NOMO-1 (cell line): ENCODE measurements at regions not wholly inside any gene's neighbourhood (a gene's known extent, or its start where the extent isn't known, plus 50 kb on each side); places are given as distances from the start of the nearest gene placed in this dataset.

Experiments used
- DNase-seq, 2 experiments: peaks; one replicate each; lab custom pipeline; 2025; ENCODE audit not compliant: unreplicated experiment in 2 of 2; lab: John Stamatoyannopoulos, UW

DNA sequence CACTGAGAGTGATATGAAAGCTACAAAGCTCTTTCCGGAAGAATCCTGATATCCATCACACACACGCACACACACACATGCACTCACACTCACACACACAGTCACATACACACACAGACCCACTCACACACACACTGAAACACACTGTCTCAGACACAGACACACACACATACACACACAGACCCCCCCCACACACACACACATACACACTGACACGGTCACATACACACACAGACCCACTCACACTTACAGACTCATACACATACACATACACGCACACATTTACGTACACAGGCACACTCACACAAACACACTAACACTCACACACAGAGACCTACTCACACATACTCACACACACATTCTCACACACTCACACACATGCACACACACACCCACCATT is 58.6 kb downstream of the LIG4 start:
- no peak for DNase-seq

DNA sequence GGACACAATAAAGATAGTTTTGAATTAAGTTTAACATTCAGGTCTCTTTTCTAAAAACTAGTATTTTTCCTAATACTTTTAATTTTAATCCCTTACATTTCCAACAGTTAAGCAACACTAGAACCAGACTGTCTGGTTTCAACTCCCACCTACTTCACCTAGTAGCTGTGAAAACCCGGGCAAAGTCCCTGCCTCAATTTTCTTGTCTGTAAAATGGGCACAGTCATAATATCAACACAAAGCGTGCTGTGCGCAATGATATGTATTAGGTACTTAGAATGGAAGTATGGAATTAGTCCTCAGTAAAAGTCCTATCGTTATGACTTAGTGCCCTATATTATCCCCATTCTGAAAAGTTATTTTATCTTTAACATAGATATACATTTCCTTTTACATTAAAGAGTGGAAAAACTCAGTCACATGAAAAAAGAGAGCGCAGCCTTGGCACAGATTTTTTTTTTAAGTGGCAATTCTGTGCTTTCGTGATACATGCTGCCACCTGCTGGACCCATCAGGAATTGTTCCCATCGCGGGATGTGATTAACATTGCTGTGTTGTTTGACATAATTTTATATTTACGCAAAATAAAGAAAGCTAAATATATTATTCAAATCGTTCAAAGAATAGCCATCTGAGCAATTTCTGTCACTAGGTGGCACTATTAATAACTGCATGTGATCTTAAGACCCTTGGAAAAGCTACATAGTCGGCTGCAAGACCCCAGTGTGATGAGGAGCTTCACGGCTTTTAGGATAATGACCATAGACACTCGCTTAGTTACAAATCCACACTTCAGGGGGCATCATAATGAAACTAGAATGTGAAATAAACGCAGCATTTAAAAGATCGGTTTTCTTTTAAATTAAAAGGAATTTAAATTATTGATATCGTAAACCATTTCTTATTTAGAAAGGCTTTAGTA is 59.9 kb downstream of the LIG4 start:
- DNase-seq, result no peak

DNA sequence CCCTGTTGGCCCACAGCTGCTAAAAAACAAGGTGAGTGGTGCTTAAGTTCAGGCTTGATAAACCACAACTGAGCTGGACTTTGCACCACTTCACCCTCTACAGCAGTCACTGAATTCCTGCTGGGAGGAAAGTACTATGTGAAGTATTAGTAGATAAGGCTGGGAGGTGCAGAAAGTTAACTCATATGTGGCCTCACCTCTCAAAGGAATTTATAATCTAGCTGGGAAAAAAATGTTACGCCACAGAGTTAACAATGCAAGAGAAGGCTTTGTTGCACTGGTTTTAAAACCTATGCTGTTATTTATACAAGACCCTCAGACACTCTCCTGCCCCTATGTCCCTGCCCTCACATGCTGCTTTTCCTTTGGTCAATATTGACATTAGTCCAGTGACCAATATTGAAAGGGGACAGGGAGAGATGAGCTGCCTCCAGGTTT is 60.9 kb downstream of the LIG4 start:
- no peak for DNase-seq

DNA sequence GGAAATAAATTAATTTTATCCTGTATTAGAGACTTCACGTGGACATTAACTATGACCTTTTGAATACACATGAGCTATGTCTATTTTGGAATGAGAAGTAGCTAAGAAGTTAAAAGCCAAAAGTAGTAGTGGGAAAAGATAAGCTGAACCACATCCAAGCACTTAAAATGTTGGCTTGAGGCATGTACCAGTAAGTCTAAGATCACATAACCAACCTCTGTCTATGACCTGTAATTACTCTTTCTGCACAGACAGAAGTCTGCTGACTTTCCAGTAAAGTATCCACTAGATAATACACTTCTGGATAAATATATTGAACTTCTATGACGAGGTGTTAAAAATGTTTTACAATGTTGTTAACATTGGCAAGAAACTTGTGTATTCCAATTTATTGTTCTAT is 68.7 kb downstream of the LIG4 start:
- DNase-seq, result no peak

DNA sequence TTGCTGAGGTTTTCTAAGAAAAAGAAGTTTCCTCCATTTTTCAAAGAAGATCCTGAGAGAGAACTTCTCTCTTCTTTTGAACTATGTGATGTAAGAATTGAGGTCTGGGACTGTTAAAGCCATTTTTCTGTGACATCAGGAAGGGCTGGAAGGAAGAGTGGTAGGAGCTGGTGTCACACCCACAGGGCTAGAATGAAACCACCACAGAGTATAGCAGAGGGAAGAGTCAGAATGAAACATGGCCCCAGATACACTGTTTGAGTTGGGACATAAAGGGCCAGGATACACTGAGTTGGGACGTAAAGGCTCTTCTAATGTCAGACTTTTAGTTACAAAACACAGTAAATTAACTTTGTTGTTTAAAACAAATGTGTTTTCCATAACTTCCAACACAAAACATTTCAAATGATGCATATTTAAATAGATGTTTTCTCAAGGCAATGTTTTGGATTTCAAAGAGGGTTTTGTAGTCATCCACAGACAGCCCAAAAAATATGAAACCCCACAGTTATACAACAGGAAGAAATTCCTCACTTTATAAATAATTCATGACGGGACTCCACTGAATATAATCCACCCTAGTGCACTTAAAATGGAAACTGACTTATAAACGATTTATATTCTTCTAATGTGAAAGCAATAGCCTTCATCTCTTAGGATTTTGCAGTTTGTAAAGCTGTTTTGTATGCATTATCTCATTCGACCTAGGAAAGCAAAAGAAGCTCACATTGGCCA is 72.5 kb downstream of the LIG4 start:
- no peak for DNase-seq

DNA sequence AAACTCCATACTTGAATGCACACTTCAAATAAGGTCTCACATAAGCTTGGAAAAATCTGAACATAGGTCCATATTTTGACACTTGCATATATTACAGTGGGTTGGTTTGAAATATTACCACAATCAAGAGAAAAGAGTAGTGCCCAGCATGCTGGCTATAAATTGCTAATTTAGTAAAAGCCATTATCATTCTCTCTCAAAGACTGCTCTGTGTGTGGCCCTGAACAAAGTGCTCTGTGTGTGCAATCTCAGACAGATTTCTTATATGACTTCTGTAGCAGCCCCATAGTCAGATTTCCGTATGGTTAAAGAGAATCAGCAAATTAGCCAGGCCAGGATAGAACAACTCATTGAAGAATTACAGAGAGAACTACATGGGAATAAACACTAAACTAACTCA is 78.2 kb downstream of the LIG4 start:
- DNase-seq, result no peak

DNA sequence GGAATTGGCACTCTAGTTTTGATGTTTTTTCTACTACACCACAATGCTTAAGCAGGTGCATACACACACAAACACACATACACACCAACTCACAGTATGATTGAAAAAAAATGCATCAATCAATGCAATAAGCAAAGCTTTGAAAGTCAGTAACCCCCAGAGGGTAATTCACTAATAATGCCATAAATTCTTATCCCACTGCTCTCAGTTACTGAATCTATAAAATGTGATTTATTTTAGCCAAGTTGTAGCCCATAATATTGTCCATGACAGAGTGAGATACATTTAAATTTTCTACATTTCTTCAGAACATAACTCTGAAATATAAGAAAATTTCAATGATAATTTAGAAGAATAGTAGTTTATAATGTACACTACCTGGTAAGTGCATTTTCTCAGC is 87.9 kb downstream of the LIG4 start:
- no peak for DNase-seq

DNA sequence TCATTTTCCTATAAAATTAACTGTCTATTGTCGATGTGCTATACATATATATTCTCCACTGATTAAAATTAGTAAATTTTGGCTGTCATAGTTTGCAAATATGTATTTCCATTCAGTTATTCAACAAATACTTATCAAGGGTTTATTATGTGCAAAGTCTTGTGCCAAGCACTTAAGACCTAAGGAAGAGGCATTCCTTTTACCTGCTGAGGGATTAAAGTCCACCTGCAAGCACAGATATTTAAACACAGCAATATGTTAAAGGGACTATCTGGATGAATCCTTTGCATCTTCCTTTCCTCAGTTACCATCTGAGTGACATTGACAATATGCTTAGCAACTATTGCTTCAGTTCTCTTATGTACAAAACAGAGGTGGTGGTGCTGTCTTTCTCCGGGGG is 89.3 kb downstream of the LIG4 start:
- DNase-seq, result no peak

DNA sequence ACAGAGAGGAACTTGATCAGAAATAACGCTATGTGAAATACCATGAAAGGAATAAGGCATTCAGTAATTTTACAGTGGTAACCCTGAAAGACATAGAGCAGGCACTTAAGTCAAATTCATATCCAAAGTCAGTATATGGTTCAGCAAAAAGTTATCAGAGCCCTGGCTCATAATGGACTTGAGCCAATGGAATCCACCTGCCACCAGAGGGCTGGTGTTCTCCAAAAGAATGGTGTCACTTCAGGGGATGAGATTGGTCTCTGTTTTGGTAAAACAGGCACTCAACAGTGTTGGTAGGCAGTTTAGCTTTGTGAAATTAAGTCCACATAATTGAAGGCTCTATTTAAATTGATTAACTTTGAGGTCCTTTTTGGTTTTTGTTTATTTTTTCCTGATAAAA is 93.9 kb downstream of the LIG4 start:
- DNase-seq, result no peak

DNA sequence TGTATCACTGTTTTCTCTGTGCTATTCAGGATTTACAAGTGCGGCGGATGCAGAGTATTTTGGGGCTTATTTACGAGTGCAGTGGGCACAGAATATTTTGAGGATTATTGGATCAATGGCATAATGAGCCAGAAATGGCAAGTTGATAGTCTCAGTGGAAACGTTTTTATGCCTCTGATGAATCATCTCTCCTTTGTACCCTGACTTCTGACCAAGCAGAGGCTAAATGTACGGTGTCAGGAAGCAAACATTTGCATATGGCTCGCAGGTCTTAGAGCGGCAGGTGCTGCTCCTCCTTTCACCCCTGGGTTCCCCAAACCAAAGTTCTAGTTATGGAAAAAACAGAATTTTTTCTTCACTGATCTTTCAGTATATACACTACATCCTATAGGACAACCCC is 94.5 kb downstream of the LIG4 start:
- DNase-seq, result no peak

DNA sequence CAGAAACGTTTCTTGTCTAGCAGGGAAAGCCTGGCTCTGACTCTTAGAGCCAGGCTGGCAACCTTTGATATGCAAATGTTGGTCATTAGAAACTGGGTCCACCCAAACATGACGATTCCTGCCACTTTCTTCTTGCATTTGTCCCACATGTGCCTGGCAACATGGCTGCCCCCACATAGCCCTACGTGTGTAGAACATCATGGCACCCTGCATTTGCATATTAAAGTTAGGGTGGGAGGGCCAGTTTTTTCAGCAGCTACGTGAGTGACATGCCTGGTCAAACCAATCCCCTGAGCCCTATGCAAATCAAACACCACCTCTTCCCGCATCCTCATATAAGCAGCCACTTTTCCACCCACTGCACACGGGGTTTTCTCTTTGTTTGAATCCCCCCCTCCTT is 95.0 kb downstream of the LIG4 start:
- no peak for DNase-seq

DNA sequence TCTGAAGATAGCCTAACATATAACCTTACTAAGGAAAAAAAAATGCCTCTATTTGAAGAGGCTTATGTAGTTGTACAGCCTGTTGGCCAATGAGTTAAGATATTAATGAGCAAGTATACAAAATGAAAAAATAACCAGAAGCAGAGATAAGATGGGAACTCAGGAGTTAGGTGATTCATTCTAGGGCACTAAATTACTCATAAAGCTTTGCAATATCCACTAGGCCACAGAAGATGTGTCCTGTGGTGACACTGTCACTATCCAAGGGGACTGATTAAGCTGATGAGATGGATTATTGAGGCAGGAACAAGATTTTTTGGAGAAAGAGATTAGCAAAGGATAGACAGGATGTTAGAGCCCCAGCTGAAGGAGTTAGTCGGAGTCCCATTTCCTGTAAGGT is 99.6 kb downstream of the LIG4 start:
- no peak for DNase-seq

DNA sequence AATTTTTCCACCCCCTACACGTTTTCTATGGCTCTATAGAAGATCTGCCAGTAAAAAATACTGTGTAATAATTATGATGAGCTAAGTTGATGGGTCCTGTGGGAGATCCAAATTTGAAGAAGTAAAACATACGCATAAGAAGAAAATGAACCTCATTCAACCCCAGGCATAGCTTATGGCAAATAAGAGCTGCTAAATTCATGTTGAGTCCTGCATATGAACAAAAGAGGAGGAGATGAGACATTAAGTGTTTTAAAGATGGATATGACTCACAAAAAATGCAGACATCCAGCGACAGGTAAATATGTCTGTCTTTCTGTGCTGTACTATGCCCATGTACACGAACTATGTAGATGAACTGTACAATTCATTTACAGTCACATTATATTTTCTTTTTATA is 101.9 kb downstream of the LIG4 start:
- no peak for DNase-seq

DNA sequence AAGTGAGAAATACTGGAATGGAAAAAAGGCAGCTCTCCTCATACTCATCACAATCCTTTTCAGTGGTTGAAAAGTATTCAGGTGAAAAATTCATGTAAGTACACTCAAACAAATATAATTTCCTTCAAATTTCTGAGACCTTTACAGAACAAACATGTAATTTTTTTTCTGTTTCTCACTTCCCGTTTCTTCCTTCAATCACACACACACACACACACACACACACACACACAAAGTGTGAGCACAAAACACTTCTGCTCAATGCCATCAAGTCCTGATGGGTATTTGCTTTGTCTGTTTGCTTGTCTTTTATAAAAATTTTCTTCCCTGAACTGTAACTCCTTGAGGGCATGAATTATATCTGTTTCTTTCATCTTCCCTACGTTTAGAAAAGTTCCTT is 110.6 kb downstream of the LIG4 start:
- no peak for DNase-seq

DNA sequence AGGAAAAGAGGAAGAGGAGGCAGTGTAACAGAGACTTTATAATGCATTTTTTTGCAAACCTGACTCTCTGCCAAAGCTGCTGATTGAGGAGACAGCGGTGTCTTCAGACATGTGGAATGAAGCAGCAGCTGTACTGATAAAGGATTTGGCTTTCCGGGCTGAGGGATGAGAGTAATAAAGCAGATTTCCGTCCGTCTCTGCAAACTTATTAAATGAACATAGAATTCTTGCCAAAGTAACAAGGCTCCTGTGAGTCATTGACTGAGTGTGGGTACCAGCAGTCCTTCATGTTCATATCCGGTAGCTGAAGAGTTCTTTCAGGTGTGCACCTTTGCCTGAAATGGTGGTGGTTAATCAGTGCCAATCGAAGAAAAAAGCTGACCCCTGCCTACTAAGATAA is 112.6 kb downstream of the LIG4 start:
- no peak for DNase-seq

DNA sequence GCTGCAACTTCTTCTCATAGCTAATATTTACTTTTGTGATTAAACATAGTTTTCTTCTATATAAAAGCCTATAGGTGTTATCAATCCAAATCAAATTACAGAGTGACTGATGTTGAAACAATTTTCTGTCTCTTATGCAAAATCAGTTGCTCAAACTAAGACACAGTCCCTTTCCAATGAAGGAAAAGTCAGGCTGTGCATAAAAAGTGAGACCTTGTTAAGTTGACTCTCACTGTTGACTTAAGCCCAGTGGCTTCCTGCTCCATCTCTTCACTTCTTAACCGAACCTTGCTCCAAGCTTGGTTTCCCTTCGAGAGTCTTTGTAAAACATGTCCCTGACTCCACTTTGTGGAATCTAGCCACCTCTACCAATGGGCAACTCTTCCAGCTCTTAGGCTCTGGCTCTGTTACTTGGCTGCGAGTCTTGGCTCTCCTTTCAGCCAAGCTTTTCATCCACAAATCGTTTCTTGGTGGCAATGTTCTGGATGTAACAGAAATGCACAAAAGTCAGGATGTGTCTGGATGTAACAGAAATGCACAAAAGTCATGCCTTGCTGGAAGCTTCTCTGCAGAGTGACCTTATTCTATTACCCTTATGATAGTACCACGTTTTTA is 118.9 kb downstream of the LIG4 start:
- DNase-seq, result no peak

DNA sequence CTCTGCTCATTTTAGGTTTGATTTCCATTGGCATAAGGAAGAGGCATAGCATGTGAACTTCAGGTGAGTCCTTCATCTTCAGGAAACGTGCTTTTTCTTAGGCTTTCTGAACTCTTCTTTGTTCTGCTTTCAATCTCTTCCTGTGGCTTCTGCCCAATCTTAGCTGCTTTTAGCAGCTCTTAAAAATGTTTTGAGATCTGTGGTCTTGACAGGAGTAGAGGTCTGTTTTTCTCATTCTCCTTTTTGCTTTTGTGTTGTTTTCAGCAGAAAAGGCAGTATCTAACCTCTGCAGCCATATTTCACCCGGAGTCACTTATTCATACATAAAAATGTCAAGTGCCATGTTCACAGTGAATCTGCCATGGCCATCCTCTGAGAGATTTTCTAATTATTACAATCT is 120.3 kb downstream of the LIG4 start:
- no peak for DNase-seq

DNA sequence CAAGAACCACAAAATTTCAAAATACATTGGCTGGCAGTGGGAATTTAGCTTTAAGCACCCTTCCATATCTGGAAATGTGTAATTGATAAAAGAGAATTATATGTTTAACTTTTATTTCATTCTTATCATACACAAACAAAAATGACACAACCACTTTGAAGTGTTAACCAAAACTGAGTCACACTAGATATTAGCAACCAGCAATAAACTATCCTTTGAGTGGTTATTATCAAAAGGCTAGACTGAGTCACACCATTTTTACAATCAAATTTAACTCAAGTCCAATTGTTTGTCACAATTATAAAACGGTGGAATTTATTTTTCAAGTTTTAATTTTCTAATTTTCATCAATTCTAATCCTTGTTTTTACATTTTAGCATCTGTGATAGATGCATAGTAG is 121.7 kb downstream of the LIG4 start:
- DNase-seq, result no peak

DNA sequence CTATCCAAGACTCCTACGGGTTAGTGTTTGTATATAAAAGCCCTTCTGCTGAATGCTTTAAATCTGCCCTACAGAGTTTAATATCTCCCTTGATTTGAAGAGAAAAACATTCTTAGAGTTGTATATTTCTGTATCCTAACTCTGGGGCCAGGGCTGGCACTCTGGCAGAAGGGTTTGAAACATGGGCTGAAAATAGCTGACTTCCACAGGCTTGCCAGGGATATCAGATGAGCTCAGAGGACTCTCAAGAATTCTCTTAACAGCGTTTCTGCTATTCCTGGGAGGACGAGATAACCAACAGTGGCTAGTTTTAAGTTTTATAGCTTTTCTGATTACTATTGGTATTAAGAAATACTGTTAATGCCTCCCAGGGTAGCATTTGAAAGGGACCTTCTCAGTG is 127.5 kb downstream of the LIG4 start:
- DNase-seq, result no peak

DNA sequence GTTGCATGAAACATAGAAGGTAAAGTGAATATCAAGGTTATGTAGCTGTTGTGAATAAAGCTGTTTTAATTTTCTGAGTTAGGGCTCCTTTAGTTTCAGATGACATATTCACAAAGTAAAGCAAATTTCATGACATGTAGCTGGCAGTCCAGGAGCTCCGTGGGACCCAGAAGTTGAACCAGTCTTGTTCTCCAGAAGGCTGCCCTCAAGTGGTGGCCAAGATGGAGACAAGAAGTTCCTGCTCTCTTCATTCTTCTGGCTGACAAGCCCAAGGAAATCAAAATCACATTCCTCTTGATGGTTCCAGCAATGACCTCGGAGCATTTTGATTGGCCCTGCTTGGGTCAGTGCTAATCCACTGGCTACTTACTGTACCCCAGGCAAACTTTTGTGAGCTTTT is 128.7 kb downstream of the LIG4 start:
- DNase-seq, result no peak

DNA sequence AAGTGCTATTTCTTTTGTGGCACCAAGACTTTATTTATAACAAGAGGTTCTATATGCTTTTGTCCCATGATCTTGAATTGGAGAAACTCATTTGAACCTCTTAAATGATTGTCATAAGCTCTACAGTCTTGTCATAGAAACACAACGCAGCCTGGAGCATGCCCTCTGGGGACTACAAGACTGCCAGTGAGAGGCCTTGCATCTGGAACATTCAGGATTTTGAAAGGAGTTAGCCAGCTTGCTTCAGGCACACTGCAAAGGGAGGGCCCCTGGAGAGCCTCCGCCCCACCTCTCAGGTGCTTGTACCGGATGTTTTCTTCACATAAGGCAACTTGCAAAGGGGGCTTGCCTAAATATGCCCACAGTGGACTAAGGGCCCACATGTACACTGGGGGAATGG is 130.5 kb downstream of the LIG4 start:
- DNase-seq, result no peak

DNA sequence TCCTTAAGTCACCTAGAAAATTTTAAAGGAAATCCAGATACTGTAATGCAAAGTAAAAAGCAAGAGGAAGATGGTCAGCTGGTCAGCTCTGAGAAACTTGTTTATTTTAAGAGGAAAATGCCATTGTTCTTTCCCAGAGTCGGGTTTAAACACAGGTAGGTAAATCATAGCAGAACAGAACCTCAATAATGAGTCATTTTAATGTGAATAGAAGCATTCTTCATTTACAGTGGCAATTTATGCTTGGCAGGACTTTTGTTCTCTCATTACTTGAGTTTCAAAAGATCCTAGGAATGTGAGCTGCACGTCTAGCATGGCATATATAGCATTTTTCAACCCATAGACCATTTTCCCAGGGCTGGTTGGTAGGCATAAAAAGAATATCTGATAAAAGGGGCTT is 132.3 kb downstream of the LIG4 start:
- no peak for DNase-seq
